NCI-H345 (cell line): ENCODE measurements at regions not wholly inside any gene's neighbourhood (a gene's known extent, or its start where the extent isn't known, plus 50 kb on each side); places are given as distances from the start of the nearest gene placed in this dataset.
"Not testable (repeated sequence)": the region's sequence is repeated elsewhere in the genome, so short reads cannot be mapped to it uniquely, and the experiment has no call there.

ENCODE experiments used
- DNase-seq: peaks from one replicate; lab custom pipeline; 2025; lab: John Stamatoyannopoulos, UW

DNA sequence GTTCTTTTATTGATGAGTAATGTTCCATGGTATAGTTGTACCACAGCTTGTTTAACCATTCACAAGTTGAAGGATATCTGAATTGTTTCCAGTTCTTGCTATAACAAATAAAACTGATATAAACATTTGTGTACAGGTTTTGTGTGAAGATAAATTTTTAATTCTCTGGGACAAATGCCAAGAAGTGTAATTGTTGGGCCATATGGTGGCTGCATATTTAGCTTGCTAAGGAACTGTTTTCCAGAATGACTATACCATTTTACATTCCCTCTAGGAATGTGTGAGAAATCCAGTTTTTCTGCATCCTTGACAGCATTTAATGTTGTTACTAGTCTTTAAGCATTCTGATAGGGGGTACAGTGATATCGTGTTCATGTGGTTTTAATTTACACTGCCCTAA is 368.5 kb downstream of the KIF2B start:
- no peak for DNase-seq

DNA sequence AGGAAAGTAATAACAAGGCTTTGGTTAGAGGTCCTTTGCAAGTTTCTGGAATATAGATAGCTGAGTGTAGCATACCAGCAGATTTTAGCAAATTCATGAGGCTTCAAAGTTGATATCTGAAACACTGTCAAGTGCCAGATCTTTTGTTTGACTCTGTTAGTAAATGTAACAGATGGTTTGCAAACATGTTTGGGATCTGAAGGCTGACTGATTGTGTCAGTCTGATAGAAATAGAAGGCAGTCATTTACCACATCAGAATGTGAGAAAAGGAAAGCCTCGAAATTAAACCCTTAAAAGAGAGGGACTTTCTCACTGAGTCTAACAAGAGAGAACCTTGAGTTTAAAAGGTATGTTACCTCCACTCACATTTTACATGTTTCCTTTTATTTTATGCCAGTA is 371.5 kb downstream of the KIF2B start:
- DNase-seq = no peak

DNA sequence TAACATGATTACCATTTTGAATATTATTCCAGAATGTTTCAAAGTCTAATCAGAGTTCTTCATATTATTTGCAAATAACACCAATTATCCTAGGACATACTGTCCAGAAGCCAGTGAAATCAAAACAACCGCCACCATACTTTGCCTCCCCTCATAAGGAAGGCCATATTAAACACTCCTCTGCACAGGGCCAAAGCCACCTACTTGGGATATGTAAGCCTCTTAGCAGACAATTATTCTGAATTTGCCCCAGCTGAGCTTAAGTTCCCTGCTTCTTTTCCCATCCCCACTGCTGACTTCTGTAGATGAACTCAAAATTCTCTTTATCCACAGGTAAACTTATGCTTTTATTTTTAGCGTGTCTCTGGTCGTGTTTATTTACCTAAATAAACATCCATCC is 374.0 kb downstream of the KIF2B start:
- DNase-seq = no peak

DNA sequence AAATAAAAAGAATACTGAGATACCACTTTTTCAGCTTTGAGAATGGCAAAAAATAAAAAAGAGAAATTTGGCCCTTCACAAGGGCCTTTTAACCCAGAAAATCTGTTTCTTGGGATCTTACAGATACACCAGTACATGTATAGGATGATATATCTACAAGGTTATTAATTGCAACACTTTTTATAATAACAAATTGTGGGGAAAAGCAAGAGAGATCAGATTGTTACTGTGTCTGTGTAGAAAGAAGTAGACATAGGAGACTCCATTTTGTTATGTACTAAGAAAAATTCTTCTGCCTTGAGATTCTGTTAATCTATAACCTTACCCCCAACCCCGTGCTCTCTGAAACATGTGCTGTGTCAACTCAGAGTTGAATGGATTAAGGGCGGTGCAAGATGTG is 378.7 kb downstream of the KIF2B start:
- DNase-seq = not testable (repeated sequence)

DNA sequence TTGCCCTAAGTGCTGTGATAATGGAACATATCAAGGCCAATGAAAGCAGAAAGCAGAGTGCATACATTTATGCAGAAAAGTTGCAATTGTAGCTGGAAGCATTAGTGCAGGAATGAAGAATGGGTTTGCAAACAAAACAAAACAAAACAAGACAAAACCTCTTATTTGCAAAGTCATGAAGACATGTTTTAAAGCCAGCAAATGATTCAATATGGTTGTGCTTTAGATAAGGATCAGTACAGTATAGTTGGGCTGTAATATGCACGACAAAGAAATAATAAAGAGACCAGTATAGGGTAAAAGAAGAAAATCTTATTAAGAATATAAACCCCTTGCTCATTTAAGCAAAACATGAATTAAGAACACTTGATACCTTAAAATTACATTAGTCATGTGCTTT is 398.1 kb downstream of the KIF2B start:
- no peak for DNase-seq

DNA sequence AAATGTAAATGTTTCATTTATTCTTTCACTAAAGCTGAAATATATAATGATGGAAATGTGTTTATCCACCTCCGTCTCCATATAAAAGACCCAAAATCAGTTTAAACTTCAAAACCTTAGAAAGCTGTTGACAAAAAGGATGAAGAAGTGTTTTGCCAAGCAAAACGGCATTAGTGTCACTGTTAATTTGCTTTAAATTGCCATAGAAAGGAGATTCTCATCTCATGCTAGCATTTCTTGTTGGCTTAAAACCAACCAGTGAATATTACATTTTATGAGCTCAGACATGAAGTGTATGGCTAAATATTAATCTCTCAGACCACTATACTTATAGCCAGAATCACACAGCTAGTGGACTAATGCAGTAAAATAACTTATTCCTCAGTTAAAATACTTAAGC is 398.8 kb downstream of the KIF2B start:
- no peak for DNase-seq

DNA sequence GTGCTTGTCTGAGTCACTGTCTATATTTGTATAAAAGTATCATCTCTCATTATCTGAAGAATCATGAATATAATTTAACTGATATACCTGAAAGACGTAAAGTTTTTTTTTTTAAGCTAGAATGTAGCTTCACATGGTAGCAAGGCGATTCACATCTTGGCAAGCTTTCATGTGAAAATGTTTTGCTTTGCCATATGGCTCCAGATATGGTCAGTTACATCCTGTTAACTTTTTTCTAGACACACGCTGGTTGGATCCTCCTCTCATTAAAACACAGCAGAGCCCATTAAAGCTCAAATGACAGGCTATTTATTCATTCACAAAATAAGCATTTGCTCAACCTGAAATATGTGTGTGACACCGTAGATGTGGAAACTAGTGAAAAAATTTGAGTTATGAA is 412.8 kb downstream of the KIF2B start:
- DNase-seq = no peak

DNA sequence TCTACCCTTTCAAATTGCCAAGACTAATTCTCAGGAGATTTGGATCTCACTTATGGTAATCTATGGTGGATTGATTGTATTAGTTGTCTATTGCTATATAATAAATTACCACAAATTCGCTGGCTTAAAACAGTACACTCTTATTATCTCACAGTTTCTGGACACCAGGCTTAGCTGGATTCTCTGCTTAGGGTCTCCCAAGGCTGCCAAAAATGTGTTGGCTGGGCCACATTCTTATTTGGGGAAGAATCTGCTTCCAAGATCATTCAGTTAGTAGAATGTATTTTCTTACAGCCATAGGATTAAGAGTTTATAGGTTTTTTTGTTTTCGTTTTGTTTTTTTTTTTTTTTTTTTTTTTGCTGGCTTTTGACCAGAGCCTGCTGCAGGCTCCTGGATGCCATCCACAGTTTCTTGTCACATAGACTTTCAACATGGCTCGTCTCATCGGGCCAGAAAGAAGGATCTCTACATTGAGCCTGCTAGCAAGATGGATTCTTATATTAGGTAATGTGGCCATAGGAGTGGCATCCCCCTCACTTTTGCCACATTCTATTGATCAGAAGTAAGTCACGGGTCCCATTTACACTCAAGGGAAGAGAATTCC is 415.3 kb downstream of the KIF2B start:
- no peak for DNase-seq

DNA sequence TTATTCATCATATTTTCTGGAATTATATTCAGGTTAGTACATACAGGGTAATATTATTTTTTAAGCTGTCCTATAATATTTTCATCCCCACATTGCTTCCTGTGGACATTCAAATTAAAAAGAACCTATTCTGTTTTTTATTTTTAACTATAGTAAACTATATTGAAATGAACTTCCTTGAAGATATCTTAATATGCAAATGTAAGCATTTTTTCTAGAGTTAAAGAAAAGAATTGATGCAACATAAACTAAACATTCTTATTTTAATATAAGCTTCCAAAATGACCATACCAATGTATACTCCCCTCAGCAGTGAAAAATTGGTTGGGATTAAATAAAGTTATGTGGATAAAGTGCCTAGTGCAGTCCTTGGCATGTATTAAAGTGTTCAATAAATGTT is 416.6 kb downstream of the KIF2B start:
- no peak for DNase-seq

DNA sequence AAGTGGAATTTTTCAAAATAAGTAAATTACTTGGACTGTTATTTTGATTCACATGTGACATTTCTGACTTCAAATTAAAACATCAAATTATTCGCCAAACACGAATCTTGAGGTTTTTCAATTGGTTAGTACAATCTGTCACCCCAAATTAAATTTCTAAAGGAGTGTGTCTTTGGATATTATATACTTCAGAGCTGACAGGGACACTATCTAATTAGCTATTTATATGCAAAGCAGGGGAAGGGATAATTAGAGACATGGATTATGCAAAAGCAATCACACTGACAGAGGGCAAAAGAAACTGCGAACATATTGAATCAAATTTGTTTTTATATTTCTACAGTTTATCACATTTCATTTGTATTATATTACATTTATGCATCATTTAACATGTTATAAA is 433.0 kb downstream of the KIF2B start:
- no peak for DNase-seq

DNA sequence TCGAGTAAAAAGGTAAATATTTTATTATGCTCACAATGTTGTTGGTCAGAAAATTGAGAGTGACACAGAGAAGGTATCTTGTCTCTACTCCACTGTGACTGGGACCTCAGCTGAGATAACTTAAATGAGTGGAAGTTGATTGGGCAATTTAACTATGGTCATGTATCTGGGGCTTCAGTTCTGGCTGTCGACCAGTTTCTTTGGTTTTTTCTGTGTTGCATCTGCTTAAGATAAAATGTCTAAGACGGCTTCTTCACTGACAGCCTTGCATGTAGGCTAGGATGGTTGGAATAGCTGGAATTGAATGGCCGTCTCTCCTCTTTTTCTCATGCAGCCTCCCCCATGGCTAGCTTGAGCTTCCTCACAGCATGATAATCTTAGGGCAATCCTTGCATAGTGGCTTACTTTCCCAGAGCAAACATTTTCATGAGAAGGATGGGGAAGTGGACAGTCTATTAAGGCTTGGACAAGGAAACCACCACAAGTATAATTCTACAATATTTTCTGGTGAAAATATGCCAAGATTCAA is 433.7 kb downstream of the KIF2B start:
- no peak for DNase-seq

DNA sequence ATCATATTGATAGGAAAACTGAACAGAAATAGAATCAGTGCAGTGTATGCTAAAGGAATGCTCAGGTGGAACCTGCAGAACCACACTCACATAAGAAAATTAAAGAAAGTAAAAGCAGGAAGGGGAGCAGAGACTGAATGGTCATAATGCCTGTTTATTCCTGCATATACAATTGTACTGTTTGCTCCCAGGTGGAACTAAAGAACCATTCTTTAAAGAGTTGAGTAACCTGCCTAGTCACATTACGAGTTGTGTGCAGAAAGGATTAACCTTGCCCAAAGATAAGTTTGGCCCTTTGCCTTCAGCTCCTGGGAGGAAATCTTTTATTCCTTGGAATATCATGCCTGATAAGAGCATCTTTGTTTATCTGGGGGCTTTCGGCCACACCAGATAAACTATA is 434.7 kb downstream of the KIF2B start:
- DNase-seq = no peak

DNA sequence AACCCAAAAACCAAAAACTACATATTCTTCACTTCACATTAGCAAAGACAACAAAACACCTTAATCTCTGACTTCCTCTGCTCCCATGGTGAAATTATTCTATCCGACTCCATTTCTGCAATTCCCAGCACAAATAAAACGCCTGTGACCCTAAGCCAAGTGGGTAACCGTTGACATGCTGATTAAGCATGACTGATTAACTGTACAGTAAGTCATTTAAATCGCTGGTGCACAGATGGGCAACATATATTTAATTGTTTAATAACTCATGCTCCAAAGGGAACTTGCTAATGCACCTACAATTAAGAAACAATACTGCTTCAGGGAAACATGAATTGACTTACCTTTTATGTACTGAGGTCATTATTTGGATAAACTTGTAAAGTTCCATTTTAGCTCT is 436.7 kb downstream of the KIF2B start:
- DNase-seq = no peak

DNA sequence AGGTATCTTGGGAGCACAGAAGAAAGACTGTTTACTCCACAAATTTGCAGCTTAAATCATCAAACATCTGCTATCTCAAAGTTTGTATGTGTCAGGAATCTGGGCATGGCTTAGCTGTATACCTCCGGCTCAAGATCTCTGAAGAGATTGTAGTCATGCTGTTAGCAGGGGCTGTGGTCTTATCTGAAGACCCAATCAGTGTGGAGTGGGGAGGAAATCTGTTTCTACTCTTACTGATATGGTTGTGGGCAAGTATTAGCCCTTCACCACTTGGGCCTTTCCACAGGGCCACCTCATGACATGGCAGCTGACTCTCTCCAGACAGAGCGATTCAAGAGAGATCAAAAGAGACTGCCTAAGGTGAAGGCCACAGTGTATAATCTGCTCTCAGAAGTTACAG is 438.7 kb downstream of the KIF2B start:
- DNase-seq = no peak

DNA sequence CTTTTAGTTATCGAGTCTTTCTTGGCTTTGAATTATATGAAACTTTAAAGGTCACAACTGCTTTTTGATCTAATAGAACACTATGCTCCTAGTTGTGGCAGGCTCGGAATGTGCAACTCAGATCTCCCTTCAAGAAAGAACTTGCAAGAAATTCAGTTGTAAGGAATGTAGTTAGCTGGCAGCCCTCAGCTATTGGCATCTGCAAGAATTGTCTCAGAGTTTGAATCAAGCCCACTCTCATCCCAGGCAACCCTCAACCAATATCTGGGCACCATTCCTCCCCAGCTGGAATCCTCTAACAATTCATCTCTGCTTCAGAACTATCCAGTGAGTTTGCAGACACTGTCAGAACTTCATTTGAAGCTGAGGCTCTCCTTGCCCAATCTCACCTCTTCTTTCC is 447.2 kb downstream of the KIF2B start:
- no peak for DNase-seq

DNA sequence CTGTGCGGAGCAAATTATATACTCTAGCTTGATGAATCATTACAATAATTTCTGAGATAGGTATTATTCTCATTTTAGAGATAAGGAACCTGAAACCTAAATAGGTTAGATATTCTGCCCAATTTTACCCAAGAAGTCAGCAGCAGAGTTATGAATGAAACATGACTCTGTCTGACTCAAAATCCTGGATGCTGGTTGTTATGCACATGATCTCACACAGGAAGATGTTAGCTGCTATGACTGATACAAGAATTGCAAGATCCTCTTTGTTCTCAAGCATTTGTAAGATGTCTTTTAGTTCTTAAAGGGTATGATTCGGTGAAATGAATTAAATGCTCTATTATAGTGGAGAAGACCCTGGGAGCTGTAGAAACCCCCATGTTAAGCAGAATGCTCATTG is 447.8 kb downstream of the KIF2B start:
- DNase-seq = no peak

DNA sequence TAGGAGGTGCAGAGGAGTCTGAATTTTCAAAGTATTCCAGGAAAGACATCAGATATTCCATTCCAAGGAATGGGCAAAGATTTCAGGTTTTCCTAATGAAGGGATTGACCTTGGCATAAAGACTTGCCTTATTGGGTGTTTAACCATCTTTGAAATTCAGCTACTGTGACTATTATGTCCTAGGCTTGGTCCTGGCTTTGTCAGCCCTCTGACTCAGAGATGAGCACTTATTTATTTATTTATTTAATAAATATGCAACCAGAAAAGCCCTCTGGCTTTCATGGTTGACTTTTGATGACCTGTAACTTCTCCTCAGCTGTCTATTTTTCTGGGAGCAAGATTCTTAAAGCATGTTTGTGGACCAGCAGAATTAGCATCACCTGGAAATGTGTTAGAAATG is 455.1 kb downstream of the KIF2B start:
- no peak for DNase-seq

DNA sequence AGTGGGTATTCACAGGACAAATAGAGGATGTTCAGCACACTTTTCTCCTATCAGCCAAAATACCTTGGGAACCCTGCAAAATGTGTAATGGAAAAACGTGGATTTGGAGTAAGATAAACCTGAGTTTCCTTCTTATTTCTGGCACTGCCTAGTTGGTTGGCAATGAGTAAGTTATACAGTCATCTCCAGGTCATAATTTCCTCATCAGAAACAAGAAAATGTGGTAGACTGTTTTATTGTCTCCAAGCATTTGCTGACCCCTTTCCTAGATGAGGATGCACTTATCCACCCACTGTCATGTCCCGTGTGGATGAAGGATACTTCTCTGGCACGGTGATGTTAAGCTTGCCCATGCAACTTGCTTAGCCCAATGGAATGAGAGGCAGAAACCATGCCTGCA is 458.0 kb downstream of the KIF2B start:
- DNase-seq = no peak

DNA sequence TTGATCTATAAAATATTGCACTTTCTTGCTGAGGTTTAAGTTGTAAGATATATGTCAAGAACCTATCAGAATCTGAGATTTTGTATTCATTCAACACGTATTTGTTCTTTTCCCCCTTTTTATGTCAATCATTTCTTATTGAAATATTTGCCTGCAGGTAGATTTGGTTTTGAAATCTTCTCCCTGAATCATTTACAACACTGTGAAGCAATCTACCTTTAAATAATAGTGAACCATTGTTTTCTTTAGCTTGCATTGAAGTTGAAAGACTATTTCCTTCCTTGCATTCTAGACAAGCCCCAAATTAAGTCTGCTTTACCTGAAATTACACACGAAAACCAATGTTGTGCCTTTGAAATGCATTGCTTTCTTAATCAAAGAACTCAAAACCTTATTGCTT is 460.2 kb downstream of the KIF2B start:
- no peak for DNase-seq

DNA sequence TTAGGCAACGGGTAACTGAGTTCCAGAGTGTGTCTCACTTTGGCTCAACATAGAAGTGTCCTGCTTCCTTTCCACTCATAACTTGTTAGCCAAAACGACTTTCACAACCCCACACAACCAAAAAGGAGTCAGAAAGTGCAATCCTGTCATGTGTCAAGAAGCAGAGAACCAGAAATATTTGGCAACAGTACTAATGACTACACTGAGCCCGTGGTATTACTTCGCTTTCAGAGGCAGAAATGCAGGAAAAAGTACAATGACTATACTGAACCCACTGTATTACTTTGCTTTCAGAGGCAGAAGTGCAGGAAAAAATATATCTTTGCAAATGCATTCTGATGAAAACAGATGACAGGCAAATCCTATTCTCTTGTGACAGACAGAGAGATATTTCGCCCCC is 484.6 kb downstream of the KIF2B start:
- DNase-seq = no peak

DNA sequence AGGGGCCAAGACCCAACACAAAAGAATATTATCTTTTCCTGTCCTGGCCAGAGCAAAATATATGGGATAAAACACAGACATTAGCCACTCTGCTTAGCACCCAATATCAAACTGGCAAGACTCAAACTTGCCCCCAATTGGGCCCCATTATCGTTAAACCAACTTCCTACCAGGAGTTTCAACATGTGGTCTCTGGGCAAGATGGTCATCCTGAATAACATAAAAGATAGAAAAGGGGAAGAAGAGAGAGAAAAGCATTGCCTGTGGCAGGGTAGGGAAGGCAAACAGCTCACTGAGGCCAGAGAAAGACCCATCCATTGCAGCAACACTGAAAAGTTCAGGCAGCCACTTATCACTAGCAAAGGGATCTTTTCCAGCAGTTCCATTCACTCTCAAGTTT is 502.1 kb downstream of the KIF2B start:
- no peak for DNase-seq

DNA sequence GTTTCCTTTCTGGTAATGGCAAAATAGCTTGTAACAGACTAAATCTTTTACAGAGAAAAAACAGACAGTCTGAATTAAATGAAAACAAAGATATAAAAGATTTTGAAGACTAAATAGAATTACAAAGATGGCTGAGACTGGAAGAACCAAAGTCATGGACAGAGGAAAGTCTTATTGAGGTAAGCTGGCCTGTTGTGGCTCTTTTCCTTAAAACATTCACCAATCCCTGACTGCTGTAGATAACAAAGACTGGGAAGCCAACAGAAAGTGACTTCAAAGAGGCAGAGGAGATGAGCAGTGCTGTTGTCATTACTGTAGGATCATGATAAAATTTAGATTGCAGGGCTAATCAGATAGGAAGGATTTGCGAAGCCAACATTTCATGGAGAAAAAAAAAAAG is 517.0 kb downstream of the KIF2B start:
- no peak for DNase-seq

DNA sequence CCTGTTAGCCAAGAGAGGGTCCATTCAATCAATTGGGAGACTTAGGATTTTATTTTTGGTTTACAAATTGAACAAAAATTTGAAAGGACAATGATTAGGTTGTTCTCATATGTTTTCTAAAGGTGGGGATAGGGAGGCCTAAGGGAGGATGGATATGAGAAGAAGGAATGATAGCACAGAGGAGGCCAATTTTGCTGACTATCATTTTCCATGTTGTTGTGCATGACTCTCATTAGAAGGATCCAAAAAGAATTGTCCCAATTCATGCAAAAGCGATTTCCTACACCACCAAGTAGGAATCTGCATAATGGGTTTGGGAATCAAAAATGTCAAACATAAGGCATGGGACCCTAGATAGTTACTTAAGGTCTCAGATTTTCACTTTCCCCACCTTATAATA is 524.8 kb downstream of the KIF2B start:
- no peak for DNase-seq

DNA sequence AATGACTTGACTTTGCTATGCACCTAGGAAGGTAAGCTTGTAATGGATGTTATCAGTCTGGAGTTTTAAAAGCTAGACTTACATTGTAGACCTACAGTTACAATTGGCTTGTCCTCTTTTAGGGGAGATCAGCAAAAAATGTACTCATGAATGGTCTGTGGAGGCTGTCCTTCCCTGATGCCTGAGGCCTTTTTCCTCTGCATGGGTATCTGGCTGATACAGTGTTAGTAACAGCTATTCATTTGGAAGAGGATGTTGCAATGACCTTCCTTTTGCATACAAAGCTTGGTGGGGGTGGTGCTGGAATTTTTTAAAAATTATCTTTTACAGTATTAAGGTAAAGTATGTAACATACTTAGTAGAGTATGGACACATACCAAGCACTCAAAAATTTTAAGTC is 525.5 kb downstream of the KIF2B start:
- no peak for DNase-seq
